HEK293 (cell line): ENCODE measurements at regions not wholly inside any gene's neighbourhood (a gene's known extent, or its start where the extent isn't known, plus 50 kb on each side); places are given as distances from the start of the nearest gene placed in this dataset.
A peak's percentile ranks its signal among the peaks of the same experiment; 100 is the strongest.

Experiments used
- CTCF ChIA-PET: fragments of 350-600 bp; formaldehyde crosslinking; extraction: SDS; loops from one replicate; lab custom pipeline; 2021; ENCODE audit warnings: antibody characterized with exemption; lab: Yijun Ruan, JAX
- POLR2A ChIA-PET: fragments of 300-600 bp; formaldehyde crosslinking; extraction: SDS; loops from one replicate; lab custom pipeline; 2020; ENCODE audit warnings: antibody characterized with exemption, inconsistent platforms; lab: Yijun Ruan, JAX
- H3K27ac ChIP-seq: fragments of 200-500 bp; sonication (Bioruptor generic); 2 replicates; pipeline ENCODE4 v1.5.1; 2014; ENCODE audit warnings: low read depth, low read length, control low read depth, inconsistent platforms; ENCODE audit errors: extremely low read depth
- H3K36me3 ChIP-seq, 2 experiments: fragments of 200-500 bp in 1 of 2; sonication (Bioruptor generic) in 1 of 2; 1 replicate in 1 of 2; 2 replicates in 1 of 2; pipeline ENCODE4 v1.5.1; 2014 to 2017; ENCODE audit warnings: inconsistent platforms in 2 of 2, low read length in 2 of 2; ENCODE audit not compliant: control insufficient read depth in 2 of 2, insufficient read depth in 1 of 2
- H3K4me1 ChIP-seq: fragments of 200-500 bp; sonication (Bioruptor generic); 2 replicates; pipeline ENCODE4 v1.5.1; 2014; ENCODE audit warnings: mild to moderate bottlenecking, low read length, inconsistent platforms; ENCODE audit not compliant: control insufficient read depth, insufficient read depth
- H3K4me3 ChIP-seq: 2 replicates; pipeline ENCODE4 v1.5.1; 2011; ENCODE audit warnings: low read depth, mild to moderate bottlenecking, control low read depth, low read length, moderate library complexity
- H3K9me3 ChIP-seq: fragments of 200-500 bp; sonication (Bioruptor generic); 2 replicates; pipeline ENCODE4 v1.5.1; 2014; ENCODE audit warnings: low read depth, low read length, inconsistent platforms; ENCODE audit not compliant: control insufficient read depth, insufficient read depth
- GLI2 ChIP-seq: fragments of 450-650 bp; formaldehyde crosslinking; IDR thresholded peaks from 2 replicates; pipeline ENCODE4; 2017; ENCODE audit warnings: missing biosample characterization, missing genetic modification characterization, low read depth, borderline replicate concordance
- GLIS2 ChIP-seq: fragments of 450-650 bp; formaldehyde crosslinking; IDR thresholded peaks from 2 replicates; pipeline ENCODE4 v1.5.1; 2016; ENCODE audit warnings: missing biosample characterization, missing genetic modification characterization
- RBAK ChIP-seq: fragments of 450-650 bp; formaldehyde crosslinking; IDR thresholded peaks from 2 replicates; pipeline ENCODE4 v1.5.1; 2016; ENCODE audit warnings: missing biosample characterization, missing genetic modification characterization
- SETDB1 ChIP-seq: IDR thresholded peaks from one replicate; pipeline ENCODE4 v1.6.1; 2017; ENCODE audit warnings: mild to moderate bottlenecking, low read length, moderate library complexity, mixed read lengths; ENCODE audit not compliant: insufficient read length
- ZNF10 ChIP-seq: fragments of 450-650 bp; formaldehyde crosslinking; IDR thresholded peaks from 2 replicates; pipeline ENCODE4 v1.5.1; 2017; ENCODE audit warnings: missing biosample characterization, missing genetic modification characterization
- ZNF132 ChIP-seq: fragments of 450-650 bp; formaldehyde crosslinking; IDR thresholded peaks from 2 replicates; pipeline ENCODE4 v1.5.1; 2017; ENCODE audit warnings: missing biosample characterization, missing genetic modification characterization, borderline replicate concordance
- ZNF2 ChIP-seq: fragments of 450-650 bp; formaldehyde crosslinking; IDR thresholded peaks from 2 replicates; pipeline ENCODE4 v1.5.1; 2016; ENCODE audit warnings: missing biosample characterization, missing genetic modification characterization
- ZNF324 ChIP-seq: fragments of 450-650 bp; formaldehyde crosslinking; IDR thresholded peaks from 2 replicates; pipeline ENCODE4 v1.5.1; 2016; ENCODE audit warnings: missing biosample characterization, missing genetic modification characterization
- ZNF366 ChIP-seq: fragments of 450-650 bp; formaldehyde crosslinking; conservative IDR thresholded peaks from 2 replicates; pipeline ENCODE4 v1.5.1; 2016; ENCODE audit warnings: missing biosample characterization, missing genetic modification characterization
- ZNF514 ChIP-seq: fragments of 450-650 bp; formaldehyde crosslinking; IDR thresholded peaks from 2 replicates; pipeline ENCODE4 v1.5.1; 2016; ENCODE audit warnings: missing biosample characterization, missing genetic modification characterization
- ZNF654 ChIP-seq: fragments of 450-650 bp; formaldehyde crosslinking; IDR thresholded peaks from 2 replicates; pipeline ENCODE4 v1.5.1; 2016; ENCODE audit warnings: low read depth, missing biosample characterization, missing genetic modification characterization
- ZNF768 ChIP-seq: fragments of 450-650 bp; formaldehyde crosslinking; IDR thresholded peaks from 2 replicates; pipeline ENCODE4 v1.5.1; 2018; ENCODE audit warnings: missing biosample characterization, mild to moderate bottlenecking, missing genetic modification characterization
- ZNF837 ChIP-seq: fragments of 450-650 bp; formaldehyde crosslinking; IDR thresholded peaks from 2 replicates; pipeline ENCODE4 v1.5.1; 2016; ENCODE audit warnings: missing biosample characterization, missing genetic modification characterization
- TF ChIP-seq, protein P1 (sequence below): fragments of 450-650 bp; formaldehyde crosslinking; IDR thresholded peaks from 2 replicates; pipeline ENCODE4 v1.5.1; 2016; ENCODE audit warnings: missing biosample characterization, missing genetic modification characterization
- TF ChIP-seq, protein P2 (sequence below): fragments of 450-650 bp; formaldehyde crosslinking; IDR thresholded peaks from 2 replicates; pipeline ENCODE4 v1.5.1; 2017; ENCODE audit warnings: missing biosample characterization, missing genetic modification characterization
- TF ChIP-seq, protein P3 (sequence below): fragments of 450-650 bp; formaldehyde crosslinking; IDR thresholded peaks from 2 replicates; pipeline ENCODE4 v1.5.1; 2016; ENCODE audit warnings: missing biosample characterization, missing genetic modification characterization
- TF ChIP-seq, protein P4 (sequence below): fragments of 450-650 bp; formaldehyde crosslinking; IDR thresholded peaks from 2 replicates; pipeline ENCODE4 v1.5.1; 2017; ENCODE audit warnings: missing biosample characterization, mild to moderate bottlenecking, missing genetic modification characterization, moderate library complexity
- TF ChIP-seq, protein P5 (sequence below): fragments of 450-650 bp; formaldehyde crosslinking; IDR thresholded peaks from 2 replicates; pipeline ENCODE4 v1.5.1; 2017; ENCODE audit warnings: missing biosample characterization, missing genetic modification characterization

DNA sequence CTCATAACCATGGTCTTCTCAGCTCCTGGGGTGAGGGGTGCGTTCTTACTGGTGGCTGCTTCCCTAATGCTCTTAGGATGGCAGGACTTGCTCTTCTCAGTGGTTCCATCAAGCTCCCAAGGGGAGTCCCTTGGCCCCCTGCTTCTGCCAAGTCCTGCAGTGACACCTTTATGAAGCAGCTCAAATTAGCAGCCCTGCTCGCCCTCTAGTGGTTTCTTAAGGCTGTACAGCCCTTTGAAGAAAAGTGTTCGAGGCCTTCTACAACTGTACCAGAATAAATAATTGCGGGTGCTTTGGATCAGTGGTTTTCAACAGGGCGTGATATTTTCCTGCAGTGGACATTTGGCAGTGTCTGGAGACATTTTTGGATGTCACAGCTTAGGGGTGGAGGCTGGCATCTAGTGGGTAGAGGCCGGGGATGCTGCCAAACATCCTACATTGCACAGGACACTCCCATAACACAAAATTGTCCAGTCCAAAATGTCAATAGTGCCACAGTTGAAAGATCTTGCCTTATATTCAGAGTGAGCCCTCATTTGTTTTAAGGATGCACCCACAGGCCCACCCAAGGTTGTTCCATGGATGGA lies 204.7 kb upstream of the S100G start:
- ChIA-PET CTCF (interaction anchor here (0.6 to 2.6 kb wide), 24 partner anchors 8 to 687 kb away, joined by 3 to 15 read pairs (median 4); partner anchors contain the start of gene GRPR), POLR2A (no interaction called here)
- H3K4me3 ChIP-seq: no peak overlapping the region
- TF ChIP-seq ZNF2 (tag by site-specific recombination) (peak; percentile 89), GLIS2 (tag by site-specific recombination) (no peak), RBAK (tag by site-specific recombination) (no peak), ZNF514 (tag by site-specific recombination) (no peak), ZNF654 (peak; percentile 49), ZNF132 (no peak), ZNF324 (tag by site-specific recombination) (no peak), ZNF768 (tag by site-specific recombination) (no peak), ZNF10 (tag by site-specific recombination) (no peak), ZNF837 (tag by site-specific recombination) (no peak), GLI2 (tag by site-specific recombination) (no peak), SETDB1 (no peak), ZNF366 (tag by site-specific recombination) (no peak)
- TF ChIP-seq, protein P1, sequence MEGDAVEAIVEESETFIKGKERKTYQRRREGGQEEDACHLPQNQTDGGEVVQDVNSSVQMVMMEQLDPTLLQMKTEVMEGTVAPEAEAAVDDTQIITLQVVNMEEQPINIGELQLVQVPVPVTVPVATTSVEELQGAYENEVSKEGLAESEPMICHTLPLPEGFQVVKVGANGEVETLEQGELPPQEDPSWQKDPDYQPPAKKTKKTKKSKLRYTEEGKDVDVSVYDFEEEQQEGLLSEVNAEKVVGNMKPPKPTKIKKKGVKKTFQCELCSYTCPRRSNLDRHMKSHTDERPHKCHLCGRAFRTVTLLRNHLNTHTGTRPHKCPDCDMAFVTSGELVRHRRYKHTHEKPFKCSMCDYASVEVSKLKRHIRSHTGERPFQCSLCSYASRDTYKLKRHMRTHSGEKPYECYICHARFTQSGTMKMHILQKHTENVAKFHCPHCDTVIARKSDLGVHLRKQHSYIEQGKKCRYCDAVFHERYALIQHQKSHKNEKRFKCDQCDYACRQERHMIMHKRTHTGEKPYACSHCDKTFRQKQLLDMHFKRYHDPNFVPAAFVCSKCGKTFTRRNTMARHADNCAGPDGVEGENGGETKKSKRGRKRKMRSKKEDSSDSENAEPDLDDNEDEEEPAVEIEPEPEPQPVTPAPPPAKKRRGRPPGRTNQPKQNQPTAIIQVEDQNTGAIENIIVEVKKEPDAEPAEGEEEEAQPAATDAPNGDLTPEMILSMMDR (tag by site-specific recombination): peak; percentile 44
- TF ChIP-seq, protein P2, sequence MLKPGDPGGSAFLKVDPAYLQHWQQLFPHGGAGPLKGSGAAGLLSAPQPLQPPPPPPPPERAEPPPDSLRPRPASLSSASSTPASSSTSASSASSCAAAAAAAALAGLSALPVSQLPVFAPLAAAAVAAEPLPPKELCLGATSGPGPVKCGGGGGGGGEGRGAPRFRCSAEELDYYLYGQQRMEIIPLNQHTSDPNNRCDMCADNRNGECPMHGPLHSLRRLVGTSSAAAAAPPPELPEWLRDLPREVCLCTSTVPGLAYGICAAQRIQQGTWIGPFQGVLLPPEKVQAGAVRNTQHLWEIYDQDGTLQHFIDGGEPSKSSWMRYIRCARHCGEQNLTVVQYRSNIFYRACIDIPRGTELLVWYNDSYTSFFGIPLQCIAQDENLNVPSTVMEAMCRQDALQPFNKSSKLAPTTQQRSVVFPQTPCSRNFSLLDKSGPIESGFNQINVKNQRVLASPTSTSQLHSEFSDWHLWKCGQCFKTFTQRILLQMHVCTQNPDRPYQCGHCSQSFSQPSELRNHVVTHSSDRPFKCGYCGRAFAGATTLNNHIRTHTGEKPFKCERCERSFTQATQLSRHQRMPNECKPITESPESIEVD (tag by site-specific recombination): no peak
- TF ChIP-seq, protein P3, sequence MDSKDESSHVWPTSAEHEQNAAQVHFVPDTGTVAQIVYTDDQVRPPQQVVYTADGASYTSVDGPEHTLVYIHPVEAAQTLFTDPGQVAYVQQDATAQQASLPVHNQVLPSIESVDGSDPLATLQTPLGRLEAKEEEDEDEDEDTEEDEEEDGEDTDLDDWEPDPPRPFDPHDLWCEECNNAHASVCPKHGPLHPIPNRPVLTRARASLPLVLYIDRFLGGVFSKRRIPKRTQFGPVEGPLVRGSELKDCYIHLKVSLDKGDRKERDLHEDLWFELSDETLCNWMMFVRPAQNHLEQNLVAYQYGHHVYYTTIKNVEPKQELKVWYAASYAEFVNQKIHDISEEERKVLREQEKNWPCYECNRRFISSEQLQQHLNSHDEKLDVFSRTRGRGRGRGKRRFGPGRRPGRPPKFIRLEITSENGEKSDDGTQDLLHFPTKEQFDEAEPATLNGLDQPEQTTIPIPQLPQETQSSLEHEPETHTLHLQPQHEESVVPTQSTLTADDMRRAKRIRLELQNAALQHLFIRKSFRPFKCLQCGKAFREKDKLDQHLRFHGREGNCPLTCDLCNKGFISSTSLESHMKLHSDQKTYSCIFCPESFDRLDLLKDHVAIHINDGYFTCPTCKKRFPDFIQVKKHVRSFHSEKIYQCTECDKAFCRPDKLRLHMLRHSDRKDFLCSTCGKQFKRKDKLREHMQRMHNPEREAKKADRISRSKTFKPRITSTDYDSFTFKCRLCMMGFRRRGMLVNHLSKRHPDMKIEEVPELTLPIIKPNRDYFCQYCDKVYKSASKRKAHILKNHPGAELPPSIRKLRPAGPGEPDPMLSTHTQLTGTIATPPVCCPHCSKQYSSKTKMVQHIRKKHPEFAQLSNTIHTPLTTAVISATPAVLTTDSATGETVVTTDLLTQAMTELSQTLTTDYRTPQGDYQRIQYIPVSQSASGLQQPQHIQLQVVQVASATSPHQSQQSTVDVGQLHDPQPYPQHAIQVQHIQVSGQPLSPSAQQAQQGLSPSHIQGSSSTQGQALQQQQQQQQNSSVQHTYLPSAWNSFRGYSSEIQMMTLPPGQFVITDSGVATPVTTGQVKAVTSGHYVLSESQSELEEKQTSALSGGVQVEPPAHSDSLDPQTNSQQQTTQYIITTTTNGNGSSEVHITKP: peak; percentile 88
- TF ChIP-seq, protein P4, sequence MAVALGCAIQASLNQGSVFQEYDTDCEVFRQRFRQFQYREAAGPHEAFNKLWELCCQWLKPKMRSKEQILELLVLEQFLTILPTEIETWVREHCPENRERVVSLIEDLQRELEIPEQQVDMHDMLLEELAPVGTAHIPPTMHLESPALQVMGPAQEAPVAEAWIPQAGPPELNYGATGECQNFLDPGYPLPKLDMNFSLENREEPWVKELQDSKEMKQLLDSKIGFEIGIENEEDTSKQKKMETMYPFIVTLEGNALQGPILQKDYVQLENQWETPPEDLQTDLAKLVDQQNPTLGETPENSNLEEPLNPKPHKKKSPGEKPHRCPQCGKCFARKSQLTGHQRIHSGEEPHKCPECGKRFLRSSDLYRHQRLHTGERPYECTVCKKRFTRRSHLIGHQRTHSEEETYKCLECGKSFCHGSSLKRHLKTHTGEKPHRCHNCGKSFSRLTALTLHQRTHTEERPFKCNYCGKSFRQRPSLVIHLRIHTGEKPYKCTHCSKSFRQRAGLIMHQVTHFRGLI (tag by site-specific recombination): no peak
- TF ChIP-seq, protein P5, sequence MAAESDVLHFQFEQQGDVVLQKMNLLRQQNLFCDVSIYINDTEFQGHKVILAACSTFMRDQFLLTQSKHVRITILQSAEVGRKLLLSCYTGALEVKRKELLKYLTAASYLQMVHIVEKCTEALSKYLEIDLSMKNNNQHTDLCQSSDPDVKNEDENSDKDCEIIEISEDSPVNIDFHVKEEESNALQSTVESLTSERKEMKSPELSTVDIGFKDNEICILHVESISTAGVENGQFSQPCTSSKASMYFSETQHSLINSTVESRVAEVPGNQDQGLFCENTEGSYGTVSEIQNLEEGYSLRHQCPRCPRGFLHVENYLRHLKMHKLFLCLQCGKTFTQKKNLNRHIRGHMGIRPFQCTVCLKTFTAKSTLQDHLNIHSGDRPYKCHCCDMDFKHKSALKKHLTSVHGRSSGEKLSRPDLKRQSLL (tag by site-specific recombination): no peak
- TF ChIP-seq, all 188 proteins: peak for 4
- no peaks in the 10 kb centered on the region for H3K4me1 ChIP-seq
- H3K27ac ChIP-seq: no peak overlapping the region
- H3K9me3 ChIP-seq: no peaks in the 10 kb centered on the region
- no peaks in the 10 kb centered on the region for H3K36me3 ChIP-seq
